ENCODE measurements at regions not wholly inside any gene's neighbourhood (a gene's known extent, or its start where the extent isn't known, plus 50 kb on each side); places are given as distances from the start of the nearest gene placed in this dataset.

DNA sequence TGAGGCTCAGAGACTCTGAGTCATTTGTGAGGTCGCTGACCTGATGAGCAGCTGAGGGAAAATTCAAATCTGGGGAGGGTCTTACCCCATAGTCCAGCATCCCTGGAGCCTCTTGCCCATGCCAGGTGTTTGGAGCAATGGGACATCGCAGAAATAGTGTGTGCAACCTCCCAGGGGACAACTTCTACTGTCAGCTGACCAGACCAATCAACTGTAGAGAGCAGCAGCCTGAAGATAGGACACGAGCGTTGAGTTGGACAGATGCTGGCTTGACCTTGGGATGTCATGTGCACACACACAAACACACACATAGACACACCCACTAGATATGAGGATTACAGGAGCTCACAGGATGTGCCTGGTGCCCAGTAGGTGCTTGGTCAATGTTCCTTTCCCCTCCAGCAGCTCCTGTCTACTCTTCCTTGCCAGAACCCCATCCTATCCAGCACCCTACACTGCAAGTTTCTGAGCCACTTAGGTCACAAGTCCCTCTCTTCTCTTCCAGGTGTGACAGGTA lies 59.1 kb upstream of the MPEG1 start:
- TF ChIP-seq, protein P1, sequence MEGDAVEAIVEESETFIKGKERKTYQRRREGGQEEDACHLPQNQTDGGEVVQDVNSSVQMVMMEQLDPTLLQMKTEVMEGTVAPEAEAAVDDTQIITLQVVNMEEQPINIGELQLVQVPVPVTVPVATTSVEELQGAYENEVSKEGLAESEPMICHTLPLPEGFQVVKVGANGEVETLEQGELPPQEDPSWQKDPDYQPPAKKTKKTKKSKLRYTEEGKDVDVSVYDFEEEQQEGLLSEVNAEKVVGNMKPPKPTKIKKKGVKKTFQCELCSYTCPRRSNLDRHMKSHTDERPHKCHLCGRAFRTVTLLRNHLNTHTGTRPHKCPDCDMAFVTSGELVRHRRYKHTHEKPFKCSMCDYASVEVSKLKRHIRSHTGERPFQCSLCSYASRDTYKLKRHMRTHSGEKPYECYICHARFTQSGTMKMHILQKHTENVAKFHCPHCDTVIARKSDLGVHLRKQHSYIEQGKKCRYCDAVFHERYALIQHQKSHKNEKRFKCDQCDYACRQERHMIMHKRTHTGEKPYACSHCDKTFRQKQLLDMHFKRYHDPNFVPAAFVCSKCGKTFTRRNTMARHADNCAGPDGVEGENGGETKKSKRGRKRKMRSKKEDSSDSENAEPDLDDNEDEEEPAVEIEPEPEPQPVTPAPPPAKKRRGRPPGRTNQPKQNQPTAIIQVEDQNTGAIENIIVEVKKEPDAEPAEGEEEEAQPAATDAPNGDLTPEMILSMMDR (IDR thresholded peaks at IDR 0.05; ENCODE audit: extremely low read depth, insufficient read depth, missing control alignments) = no peak
- in situ Hi-C loops (cut with MboI; ENCODE audit: low pct_unique_long_range_greater_than_20kb, low sequenced_read_pairs, unreplicated experiment) = no loop called here
- DNase-seq (ENCODE audit: low spot score) = no peak

DNA sequence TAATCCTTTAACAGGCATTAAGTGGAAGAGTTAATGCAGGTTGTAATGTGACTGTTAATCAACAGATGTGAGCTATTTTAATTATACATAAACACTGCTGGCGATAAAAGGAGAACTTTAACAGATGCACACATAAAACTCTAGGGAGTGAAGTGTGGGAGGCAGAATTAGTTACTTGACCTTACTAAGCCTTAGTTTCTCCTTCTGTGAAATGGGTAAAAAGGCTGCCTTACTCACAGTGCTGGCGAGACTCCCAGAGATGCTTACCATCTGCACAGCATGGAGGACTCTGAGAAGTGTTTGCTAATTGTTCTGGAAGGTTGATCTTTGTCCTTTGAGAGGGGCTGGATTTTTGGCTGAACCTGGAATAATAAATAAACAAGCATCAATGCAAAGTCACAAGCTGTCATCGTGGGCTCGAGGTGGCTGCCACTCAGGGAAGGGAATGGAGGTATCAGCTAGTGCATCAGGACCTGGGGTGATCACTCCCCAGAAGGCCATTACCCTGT lies 58.6 kb upstream of the MPEG1 start:
- TF ChIP-seq, protein P1 (IDR thresholded peaks at IDR 0.05; ENCODE audit: extremely low read depth, insufficient read depth, missing control alignments) = no peak
- in situ Hi-C loops (cut with MboI; ENCODE audit: low pct_unique_long_range_greater_than_20kb, low sequenced_read_pairs, unreplicated experiment) = no loop called here
- DNase-seq (ENCODE audit: low spot score) = no peak

DNA sequence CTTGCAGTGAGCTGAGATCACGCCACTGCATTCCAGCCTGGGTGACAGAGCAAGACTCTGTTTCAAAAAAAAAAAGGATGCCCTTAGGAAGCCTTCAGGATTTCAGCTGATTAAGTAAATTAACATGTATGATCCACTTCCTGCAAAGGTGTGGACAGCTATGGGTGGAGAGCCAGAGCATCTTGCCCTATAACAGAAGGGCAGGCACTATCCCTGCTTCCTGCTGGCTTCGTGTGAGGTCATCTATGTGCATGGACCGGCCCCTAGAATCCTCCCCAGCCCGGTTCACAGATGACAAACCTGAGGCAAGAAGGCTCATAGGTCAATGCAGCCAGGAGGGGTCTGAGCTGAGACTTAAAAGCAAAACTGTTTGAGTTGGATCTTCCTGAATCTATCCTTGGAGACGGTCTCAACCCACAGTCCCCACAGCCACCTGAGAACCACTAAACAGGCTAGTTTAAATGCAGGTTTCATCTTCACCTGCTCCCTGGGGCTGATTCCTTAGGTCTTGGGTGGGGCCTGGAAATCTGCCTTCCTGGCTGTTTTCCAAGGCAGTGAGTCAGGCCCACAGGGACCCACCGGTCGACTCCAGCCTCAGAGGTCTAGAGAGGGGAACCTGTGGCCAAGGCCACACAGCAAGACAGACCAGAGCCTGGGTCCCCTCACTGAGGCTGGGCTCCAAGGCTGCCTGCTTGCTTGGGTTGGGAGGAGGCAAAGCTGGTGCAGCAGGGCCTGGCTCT lies 55.2 kb upstream of the MPEG1 start:
- TF ChIP-seq, protein P1 (IDR thresholded peaks at IDR 0.05; ENCODE audit: extremely low read depth, insufficient read depth, missing control alignments) = no peak
- DNase-seq (ENCODE audit: low spot score) = no peak
- in situ Hi-C loops (cut with MboI; ENCODE audit: low pct_unique_long_range_greater_than_20kb, low sequenced_read_pairs, unreplicated experiment) = no loop called here

DNA sequence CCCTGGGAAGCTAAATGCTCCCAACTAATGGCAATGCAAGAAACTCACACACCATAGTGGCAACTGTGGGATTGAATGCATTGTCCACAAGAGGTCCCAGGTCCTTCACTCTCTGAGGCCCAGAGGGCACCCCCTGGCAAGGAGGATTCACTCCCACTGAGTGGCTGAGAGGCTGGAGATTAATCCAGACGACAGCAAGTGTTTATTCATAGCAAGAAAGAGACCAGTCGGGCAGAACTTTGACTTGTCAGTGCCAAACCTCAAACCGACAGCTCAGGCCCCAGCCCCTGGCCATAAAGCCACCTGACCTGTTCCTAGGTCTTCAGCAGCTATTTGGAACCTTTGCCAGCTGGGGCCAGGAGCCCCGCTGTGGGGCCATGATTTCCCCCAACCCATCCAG lies 54.5 kb upstream of the MPEG1 start:
- in situ Hi-C loops (cut with MboI; ENCODE audit: low pct_unique_long_range_greater_than_20kb, low sequenced_read_pairs, unreplicated experiment) = no loop called here
- DNase-seq (ENCODE audit: low spot score) = peak; percentile 49
- TF ChIP-seq, protein P1 (IDR thresholded peaks at IDR 0.05; ENCODE audit: extremely low read depth, insufficient read depth, missing control alignments) = no peak

GRCh38 chr11:59266491-59266890 lies 53.8 kb upstream of the MPEG1 start:
- DNase-seq (ENCODE audit: low spot score) = no peak
- in situ Hi-C loops (cut with MboI; ENCODE audit: low pct_unique_long_range_greater_than_20kb, low sequenced_read_pairs, unreplicated experiment) = no loop called here
- TF ChIP-seq, protein P1 (IDR thresholded peaks at IDR 0.05; ENCODE audit: extremely low read depth, insufficient read depth, missing control alignments) = no peak

- in situ Hi-C loops (cut with MboI; ENCODE audit: low pct_unique_long_range_greater_than_20kb, low sequenced_read_pairs, unreplicated experiment) = no loop called here
- TF ChIP-seq, protein P1 (IDR thresholded peaks at IDR 0.05; ENCODE audit: extremely low read depth, insufficient read depth, missing control alignments) = no peak
- DNase-seq (ENCODE audit: low spot score) = no peak
Observed at GRCh38 chr11:59265735-59266134, 53.0 kb upstream of the MPEG1 start.

All from GM13977 (cell line).